Right hindlimb (tissue), 1 donor: ENCODE measurements at regions not wholly inside any gene's neighbourhood (a gene's known extent, or its start where the extent isn't known, plus 50 kb on each side); places are given as distances from the start of the nearest gene placed in this dataset.

Experiments
- DNase-seq: peaks from one replicate; pipeline ENCODE4 v3.0.0-alpha.2; 2018

- no peak for DNase-seq
Observed at GRCh38 chr2:128735296-128735960, 416.8 kb upstream of the HS6ST1 start.

- no peak for DNase-seq
Observed at GRCh38 chr2:128736046-128736688, 417.5 kb upstream of the HS6ST1 start.

GRCh38 chr2:128736689-128737545 lies 418.2 kb upstream of the HS6ST1 start:
- peak; percentile 91 for DNase-seq

- DNase-seq = no peak
Observed at GRCh38 chr2:128737546-128737826, 418.8 kb upstream of the HS6ST1 start.

GRCh38 chr2:128738446-128739110 lies 419.9 kb upstream of the HS6ST1 start:
- DNase-seq = no peak

GRCh38 chr2:128742467-128742866 lies 423.8 kb upstream of the HS6ST1 start:
- DNase-seq = no peak

- no peak for DNase-seq
Observed at GRCh38 chr2:128745946-128746345, 427.3 kb upstream of the HS6ST1 start.

GRCh38 chr2:128746356-128746755 lies 427.7 kb upstream of the HS6ST1 start:
- peak; percentile 48 for DNase-seq

GRCh38 chr2:128748336-128748735 lies 429.7 kb upstream of the HS6ST1 start:
- no peak for DNase-seq

- DNase-seq = no peak
Observed at GRCh38 chr2:128748835-128749605, 430.4 kb upstream of the HS6ST1 start.

GRCh38 chr2:128750328-128751165 lies 431.9 kb upstream of the HS6ST1 start:
- no peak for DNase-seq

GRCh38 chr2:128751746-128752145 lies 433.1 kb upstream of the HS6ST1 start:
- DNase-seq = no peak

GRCh38 chr2:128752691-128753263 lies 434.1 kb upstream of the HS6ST1 start:
- no peak for DNase-seq

GRCh38 chr2:128753321-128753720 lies 434.7 kb upstream of the HS6ST1 start:
- no peak for DNase-seq

GRCh38 chr2:128753800-128754199 lies 435.1 kb upstream of the HS6ST1 start:
- no peak for DNase-seq

GRCh38 chr2:128754246-128754724 lies 435.6 kb upstream of the HS6ST1 start:
- DNase-seq = peak; percentile 65

- DNase-seq = no peak
Observed at GRCh38 chr2:128755695-128756364, 437.2 kb upstream of the HS6ST1 start.

- no peak for DNase-seq
Observed at GRCh38 chr2:128756365-128756717, 437.7 kb upstream of the HS6ST1 start.

GRCh38 chr2:128765811-128766210 lies 447.1 kb upstream of the HS6ST1 start:
- peak; percentile 66 for DNase-seq

GRCh38 chr2:128768041-128768440 lies 449.4 kb upstream of the HS6ST1 start:
- DNase-seq = no peak
